NCI-H128 (cell line): ENCODE measurements at regions not wholly inside any gene's neighbourhood (a gene's known extent, or its start where the extent isn't known, plus 50 kb on each side); places are given as distances from the start of the nearest gene placed in this dataset.
"Not testable (repeated sequence)": the region's sequence is repeated elsewhere in the genome, so short reads cannot be mapped to it uniquely, and the experiment has no call there.

Experiments
- DNase-seq: peaks from one replicate; lab custom pipeline; 2025; ENCODE audit not compliant: unreplicated experiment; lab: John Stamatoyannopoulos, UW

DNA sequence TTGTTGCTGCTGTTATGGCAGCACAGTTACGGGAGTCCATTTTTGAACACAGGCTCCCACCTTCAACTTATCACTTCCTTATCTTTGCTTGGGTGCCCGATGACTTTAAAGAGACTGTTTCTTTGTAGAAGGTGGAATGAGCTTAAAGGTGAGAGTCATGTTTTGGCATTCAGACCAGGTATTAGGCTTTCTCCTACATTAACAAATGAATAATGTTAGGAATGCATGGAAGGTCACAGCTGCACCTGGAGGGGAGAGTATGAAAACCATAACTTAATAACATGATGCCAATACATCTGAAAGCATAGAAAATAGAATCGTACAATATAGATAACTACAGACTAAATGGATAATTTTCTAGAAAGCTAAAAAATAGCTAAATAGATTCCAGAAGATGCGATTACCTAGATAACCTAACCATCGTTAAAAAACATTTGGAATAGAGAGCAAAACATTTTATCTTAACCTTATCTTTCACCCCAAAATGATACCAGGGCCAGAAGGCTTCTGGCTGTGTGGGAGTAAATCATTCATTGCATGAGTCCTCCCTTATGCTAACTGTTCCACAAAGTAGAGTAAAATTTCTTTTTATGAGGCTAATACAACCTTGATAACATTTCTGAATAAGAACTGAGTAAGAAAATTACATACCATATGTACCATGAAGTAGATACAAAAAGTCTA lies 126.2 kb upstream of the ADCY2 start:
- DNase-seq = no peak

DNA sequence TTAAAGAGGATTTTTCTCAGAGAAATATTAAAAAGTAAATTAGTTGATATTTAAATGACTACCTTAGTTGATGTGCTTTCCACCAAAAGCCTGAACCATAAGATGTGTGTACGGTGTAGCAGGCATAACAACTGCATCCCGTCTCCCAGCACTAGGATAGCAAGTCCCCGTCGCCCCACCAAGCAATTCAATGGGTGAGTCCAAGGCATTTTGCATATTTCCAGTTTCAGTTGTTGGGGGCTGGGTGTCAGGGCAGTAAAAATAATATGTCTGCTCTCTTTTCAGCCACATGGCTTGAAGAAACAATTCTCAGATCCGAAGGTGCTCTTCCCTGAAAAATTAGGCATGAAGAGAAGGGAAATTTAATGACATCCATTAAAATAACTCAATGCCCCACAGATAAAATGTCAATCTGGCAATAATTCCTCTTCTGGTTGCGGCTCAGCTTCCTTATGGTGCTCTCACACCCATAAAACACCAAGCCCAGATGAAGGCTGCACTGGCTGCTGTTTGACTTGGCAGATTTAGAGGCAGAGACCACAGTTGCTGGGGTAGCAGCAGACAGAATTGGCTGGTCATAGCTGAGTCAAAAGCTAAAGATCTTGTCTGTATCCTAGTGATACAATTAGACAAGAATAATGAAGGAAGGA lies 124.4 kb upstream of the ADCY2 start:
- no peak for DNase-seq

DNA sequence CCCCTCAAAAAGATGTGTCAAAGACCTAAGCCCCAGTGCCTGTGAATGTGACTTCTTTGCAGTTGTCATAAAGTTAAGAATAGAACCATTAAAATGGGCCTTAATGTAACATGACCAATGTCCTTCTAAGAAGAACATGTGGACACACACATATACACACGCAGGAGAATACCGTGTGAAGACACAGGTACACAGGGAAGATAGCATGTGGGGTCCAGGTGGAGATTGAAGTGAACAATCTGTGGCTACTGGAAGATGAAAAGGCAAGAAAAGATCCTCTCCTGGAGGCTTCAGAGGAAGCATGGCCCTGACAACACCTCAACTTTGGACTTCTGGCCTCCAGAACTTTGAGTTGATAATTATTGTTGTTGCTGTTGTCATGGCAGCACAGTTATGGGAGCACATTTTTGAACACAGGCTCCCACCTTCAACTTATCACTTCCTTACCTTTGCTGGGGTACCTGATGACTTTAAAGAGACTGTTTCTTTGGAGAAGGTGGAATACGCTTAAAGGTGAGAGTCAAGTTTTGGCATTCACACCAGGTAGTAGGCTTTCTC lies 123.5 kb upstream of the ADCY2 start:
- DNase-seq = no peak

DNA sequence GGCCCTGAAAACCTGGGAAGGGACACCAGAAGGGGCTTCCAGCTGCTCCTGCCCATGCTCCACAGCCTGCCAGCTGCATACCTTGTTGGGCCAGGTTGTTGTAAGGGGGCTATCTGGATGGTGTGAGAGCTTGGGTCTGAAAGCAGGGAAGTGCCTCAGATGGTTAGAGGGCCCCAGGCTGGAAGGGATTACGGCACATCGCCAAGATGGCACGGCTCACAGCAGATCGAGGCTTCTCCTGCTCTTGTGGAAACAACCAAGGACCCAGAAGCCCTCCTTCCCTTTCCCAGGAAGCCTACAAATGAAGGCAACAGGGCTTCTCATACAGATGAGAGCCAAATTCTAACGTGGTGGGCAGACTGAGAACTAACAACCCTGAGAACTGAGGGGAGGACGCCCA lies 121.7 kb upstream of the ADCY2 start:
- no peak for DNase-seq

DNA sequence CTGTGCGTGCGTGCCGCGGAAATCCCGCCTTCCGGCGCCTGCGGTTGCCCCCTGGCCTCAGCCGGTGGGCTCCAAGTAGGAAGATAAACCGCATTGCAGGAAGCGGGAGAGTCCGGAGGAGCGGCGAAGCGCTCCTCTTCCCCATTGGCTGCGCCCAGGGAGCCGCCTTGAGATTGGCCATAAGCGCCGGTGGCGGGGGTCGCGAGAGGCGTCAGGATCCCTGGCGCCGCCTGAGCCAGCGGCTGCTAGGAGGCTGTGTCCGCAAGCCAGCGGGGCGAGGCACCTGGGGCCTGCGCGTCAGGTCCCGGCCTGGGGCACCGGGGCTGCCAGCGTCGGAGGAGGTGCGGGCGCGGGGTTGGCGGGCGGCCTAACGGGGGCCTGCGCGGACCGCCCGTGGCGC lies 106.3 kb upstream of the ADCY2 start:
- not testable (repeated sequence) for DNase-seq

DNA sequence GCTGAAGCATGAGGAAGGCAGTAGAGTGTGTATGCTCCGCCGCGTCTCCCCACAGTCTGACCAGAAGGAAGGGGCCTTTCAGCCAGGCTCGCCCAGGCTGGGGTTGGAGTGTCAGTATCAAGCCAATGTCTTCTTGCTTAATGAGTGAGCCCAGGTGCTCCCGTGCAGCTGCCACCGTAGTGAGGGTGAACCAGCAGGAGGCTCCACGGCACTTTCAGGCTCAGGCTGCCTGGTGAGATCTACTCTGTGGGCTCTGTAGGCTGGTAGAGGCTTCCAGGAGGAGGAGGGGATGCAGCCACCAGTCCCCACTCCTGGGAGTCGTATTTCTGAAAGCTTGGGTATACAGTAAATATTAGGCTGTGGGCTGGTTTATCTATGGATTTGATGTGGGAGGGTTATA lies 98.1 kb upstream of the ADCY2 start:
- DNase-seq = not testable (repeated sequence)

DNA sequence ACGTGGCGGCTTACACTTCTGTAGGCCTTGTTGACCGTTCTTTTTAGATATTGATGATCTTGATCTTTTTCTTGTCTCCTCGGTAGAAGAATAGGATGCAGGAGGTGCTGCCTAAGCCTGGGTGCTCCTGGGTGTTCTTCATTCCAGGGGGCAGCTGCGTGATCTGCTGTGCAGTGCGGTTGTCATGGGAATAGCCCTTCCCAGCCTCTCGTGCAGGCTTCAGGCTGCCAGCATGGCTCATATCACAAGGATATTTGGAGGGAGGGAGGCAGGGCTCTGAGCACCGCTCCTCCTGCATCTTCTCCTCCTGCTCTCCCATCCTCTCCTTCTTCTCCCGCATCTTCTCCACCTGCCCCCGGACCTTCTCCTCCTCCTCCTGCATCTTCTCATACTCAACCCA lies 96.2 kb upstream of the ADCY2 start:
- not testable (repeated sequence) for DNase-seq

DNA sequence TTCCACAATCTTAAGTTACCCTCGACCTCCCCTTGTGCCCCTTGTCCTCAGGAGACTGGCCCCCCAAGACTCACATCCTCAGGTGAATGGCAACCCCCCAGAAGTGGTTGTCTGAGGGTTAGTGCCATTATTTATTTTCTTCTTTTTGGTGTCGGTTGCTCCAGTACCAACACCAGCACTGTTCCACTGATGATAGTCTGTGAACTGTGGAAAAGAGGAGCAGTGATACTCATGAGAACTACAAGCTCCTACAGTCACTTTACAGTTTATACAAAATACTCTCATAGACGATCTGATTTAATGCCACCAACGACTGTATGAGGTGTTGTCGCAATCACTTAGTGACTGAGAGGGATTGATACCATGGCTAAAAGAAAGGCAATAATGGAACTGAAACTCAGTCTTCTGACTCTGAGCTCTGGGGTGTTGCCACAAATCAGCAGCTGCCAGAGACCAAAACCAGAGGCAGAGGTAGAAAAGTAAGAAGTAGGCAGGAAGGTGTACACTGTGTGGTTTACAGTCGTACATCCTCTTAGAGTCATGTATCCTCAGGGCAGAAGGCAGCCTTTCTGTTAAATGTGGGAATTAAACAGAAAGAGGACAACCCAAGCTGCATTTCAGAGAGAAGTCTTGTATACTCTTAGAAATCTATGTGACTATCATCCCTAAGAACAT lies 90.8 kb upstream of the ADCY2 start:
- not testable (repeated sequence) for DNase-seq

DNA sequence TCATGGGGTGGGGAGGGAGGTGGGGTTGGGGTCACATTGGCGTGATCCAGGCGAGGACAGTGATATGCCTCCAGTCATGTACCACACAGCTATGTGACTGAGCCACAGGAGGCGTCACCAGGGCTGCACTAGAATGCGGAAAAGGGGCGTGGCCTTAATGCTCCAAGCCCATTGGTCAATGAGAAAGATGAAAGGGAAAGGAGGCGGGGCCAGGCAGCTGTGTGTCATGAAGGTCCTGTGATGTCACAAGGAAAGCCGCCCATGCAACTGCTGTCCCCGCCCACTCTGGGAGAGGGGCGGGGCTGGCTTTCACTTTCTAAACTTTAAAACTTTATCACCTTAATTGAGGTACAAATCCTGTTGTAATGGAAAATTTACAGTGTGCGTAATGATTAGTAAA lies 89.4 kb upstream of the ADCY2 start:
- not testable (repeated sequence) for DNase-seq

DNA sequence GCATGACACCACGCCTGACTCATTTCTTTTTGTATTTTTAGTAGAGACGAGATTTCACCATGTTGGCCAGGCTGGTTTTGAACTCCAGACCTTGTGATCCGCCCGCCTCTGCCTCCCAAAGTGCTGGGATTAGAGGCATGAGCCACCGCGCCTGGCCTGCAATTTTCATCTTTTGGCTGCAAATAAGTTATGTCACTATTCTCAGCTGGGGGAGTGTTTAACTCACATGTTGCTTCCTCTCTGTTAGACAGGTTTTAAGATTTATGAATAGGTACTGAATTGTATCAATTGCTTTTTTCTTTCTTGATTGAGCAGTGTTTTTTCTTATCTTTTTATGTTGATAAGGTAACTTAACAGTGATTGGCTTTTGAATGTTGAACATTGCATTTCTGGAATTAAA lies 88.2 kb upstream of the ADCY2 start:
- DNase-seq = not testable (repeated sequence)

DNA sequence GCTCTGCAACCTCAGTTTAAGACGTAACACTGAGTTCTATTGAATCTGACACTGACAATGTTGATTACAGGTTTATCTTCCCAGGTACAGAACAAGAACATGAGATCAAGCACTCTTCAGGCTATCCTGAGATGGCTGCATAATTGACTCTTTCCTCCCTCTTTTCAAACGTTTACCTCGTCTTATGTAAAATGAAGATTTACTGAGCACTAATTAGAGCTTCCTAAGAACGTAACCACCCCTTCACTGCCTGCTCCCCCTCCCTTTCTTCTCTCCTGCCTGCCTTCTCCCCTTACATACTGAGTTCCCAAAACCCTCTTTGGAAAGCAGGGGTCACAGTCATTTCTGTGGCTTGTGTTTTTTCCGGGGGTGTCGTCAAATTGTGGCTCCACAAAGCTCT lies 86.2 kb upstream of the ADCY2 start:
- DNase-seq = not testable (repeated sequence)

DNA sequence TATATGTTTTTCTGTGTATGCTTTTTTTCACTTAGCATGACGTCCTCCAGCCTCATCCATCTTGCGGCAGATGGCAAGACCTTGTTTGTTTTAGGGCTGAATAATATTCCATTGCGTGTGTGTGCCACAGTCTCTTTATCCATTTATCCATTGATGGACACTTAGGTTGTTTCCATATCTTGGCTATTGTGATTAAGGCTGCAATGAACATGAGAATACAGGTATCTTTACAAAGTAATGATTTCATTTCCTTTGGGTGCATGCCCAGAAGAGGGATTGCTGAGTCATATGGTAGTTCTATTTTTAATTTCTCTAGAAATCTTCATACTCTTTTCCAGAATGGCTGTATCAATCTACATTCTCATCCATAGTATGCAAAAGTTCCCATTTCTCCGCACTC lies 85.3 kb upstream of the ADCY2 start:
- DNase-seq = not testable (repeated sequence)

DNA sequence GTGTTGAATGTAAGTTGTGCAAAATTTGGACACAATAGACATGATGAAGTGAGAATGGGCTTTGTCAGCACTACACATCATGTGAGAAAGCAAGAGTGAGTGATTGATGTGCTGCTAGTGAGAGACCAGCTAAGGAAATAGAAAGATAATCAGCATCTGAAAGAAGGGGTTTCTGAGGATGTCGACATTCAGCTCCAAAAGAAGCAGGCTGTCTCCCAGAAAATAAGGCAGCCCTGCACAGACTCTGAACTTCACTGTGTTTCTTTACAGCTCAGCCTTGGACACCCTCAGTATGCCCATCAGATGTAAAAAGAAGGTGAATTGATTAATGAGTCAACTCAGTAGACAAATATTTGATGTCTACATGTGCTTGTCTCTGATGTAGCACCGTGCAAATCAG lies 80.8 kb upstream of the ADCY2 start:
- no peak for DNase-seq

DNA sequence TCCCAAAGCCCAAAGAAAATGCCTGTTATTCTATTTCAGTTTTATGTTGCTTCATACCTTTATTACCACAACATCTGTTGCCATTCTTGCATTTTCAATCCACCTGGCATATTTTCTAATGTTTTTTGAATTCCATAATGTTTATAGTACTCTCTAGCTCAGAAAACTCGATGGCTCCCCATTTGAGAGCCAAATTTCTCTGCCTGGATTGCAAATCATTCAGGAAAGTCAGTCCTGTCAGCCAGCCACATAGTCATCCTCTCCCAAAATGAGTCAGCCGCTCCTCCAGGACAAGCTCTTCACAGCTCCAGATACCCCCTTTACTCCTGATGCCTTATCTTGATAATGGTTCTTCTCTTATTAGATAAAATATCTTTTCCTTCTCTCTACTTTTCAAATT lies 78.2 kb upstream of the ADCY2 start:
- no peak for DNase-seq

DNA sequence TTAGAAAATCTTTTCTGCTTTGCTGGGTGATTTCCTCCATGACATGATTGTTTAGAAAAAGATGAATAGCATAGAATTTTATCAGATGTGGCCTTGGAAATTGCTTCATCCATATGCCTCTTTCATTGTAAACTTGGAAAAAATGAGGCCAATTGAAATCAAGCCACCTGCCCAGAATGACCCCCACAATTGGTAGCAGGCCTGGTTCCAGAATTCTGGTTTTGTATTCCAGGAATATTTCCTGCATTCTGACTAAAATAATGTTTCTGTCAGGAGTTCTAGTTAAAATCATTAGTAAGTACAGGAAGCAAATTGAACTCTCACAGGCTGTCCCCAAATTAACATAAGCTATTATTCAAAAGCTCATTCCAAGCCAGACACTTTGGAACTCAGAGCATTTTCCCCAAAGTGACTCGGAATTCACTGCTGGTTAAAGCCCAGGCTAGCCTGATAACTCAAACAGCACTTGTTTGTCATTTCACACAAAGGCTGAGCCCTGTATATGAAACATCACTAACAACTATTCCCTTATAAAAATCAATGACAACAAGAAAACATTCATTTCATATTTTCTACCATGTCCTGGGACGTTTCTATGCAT lies 75.1 kb upstream of the ADCY2 start:
- no peak for DNase-seq

DNA sequence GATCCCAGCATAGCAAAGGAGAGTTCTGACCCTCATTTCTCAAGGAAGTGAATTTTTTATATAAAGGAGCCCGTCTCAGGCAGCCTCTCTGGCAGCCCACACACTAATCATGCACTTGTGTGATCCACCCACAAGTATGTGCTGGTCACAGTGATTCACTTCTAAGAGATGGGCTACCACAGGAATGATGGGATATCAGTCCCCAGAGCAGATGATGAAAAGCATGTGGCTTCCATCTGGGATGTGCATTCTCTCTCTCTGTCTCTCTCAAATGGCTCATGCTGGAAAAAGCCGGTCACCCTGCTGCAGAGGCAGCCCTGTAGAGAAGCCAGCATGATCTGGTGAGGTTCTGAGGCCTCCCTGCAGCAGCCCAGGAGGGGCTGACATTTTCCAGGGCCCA lies 74.2 kb upstream of the ADCY2 start:
- no peak for DNase-seq

DNA sequence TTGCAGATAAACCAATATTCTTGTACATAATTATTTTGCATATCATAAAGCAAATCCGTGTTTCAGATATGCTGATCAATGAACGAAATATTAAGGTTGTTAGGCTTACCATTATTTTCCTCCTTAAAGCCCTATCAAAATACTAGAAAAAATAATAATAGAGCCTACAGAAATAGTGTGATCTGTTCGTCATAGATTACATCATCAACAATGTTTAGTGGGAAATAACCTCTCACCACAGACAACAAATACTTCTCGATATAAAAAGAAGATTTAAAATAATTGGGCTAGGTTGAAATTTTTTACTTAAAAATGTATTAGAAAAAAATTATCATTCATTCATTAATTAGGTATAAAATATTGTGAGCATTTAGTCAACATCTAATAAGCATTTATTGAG lies 71.0 kb upstream of the ADCY2 start:
- no peak for DNase-seq

DNA sequence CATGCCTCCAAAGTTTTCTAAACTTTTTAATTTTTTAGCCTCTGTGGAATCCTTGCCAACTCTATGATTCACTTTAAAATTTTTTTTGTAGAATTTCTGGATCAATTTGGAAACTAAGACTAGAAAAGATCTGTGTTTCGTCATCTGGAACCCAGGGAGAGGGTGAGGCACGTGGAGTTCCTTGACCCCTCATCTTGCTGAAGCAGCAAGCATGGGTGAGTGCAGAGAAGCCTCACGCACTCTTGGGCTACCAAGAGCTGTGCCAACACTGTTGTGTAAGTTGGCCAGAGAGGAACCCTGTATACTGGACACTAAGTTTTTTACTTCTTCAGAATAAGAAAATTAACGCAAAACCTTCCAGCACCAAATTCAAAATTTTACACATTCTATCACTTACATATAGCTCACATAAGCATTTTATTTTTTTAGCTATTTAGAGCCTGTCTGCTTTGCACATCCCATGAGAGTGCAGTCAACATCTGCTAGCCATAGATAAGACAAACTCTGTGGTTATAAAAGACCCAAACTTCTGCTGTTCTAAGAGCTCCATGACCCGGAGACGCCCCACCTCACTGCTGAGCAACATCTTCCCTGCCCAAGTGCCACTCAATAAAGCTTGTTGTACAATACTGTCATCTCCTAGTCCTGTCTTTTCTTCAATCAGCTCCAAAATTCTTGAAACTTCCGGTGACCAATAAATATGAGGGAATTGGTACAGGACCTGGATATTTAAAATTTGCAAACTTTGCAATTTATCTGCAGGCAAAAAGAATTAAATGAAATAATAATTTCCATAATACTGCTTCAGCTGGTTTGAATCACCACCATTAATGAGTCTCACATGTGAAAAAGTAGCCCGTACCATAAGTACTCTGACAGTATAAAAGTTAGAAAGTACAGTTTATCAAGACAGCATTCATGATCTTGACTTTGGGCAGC lies 69.7 kb upstream of the ADCY2 start:
- DNase-seq = no peak

DNA sequence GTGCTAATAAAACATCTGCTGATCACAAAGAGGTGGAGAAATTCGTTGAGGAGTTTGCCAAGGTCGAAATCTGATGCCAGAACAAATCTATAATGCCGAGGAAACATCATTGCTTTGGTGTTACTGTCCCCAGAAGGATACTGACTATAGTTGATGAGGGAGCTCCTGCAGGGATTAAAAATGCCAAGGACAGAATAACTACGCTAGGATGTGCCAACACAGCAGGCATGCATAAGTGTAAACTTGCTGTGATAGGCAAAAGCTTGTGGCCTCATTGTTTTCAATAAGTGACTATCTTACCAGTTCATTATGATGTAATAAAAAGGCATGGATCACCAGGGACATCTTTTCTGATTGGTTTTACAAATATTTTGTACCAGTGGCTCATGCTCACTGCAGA lies 66.8 kb upstream of the ADCY2 start:
- no peak for DNase-seq

DNA sequence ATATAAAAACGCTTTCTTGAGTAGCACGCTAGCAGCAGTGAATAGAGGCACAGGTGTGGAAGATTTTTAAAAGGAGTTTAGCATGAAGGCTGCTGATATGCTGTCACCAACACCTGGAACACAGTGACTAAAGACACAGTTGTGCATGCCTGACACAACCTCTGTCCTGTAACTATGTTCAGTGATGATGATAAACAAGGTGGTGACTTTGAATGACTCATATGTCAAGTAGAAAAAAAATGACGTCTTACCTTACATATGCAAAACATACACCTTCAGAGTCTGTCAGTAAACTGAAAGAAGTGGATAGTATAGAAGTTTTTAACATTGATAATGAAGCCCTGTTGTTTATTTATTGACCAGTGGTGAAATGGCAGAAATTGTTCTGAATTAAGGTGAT lies 66.2 kb upstream of the ADCY2 start:
- no peak for DNase-seq

DNA sequence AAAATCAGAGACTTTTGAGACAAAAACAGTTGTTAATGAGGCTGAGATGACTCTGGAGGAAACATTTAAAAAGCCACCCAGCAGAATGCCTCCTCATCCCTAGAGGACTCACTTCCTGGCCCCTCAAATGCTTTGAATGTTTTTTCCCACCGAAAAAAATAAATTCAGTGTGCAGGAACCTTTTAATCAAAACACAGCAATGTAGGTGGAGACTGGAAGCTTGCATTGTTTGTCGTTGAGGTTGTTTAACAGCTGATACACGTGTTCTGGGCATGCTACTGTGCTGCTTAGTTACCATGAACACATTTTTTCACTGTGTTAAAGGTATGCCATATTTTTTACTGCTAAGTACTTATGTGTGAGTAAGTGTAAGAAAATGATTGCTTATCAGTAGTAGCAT lies 65.7 kb upstream of the ADCY2 start:
- no peak for DNase-seq
